ENCODE measurements at regions not wholly inside any gene's neighbourhood (a gene's known extent, or its start where the extent isn't known, plus 50 kb on each side); places are given as distances from the start of the nearest gene placed in this dataset.

- no peak for DNase-seq
Measured at GRCh38 chr7:32336726-32337125, 153.5 kb downstream of the LSM5 start.

GRCh38 chr7:32335107-32335506 lies 155.1 kb downstream of the LSM5 start:
- no peak for DNase-seq

- DNase-seq, result no peak
Measured at GRCh38 chr7:32330602-32331001, 159.6 kb downstream of the LSM5 start.

GRCh38 chr7:32326078-32326477 lies 164.1 kb downstream of the LSM5 start:
- DNase-seq, result no peak

- no peak for DNase-seq
Measured at GRCh38 chr7:32323712-32324111, 166.5 kb downstream of the LSM5 start.

GRCh38 chr7:32319012-32319382 lies 171.2 kb downstream of the LSM5 start:
- no peak for DNase-seq

- DNase-seq, result no peak
Measured at GRCh38 chr7:32318300-32319011, 171.7 kb downstream of the LSM5 start.

- DNase-seq, result no peak
Measured at GRCh38 chr7:32316839-32317238, 173.3 kb downstream of the LSM5 start.

- DNase-seq, result no peak
Measured at GRCh38 chr7:32314761-32315160, 175.4 kb downstream of the LSM5 start.

- no peak for DNase-seq
Measured at GRCh38 chr7:32301427-32301826, 188.8 kb downstream of the LSM5 start.

- no peak for DNase-seq
Measured at GRCh38 chr7:32299133-32299702, 191.0 kb downstream of the LSM5 start.

GRCh38 chr7:32298408-32299132 lies 191.6 kb downstream of the LSM5 start:
- DNase-seq, result no peak

GRCh38 chr7:32293833-32294232 lies 196.3 kb downstream of the LSM5 start:
- no peak for DNase-seq

- DNase-seq, result no peak
Measured at GRCh38 chr7:32289651-32290414, 200.3 kb downstream of the LSM5 start.

- DNase-seq, result no peak
Measured at GRCh38 chr7:32285698-32286097, 204.5 kb downstream of the LSM5 start.

- no peak for DNase-seq
Measured at GRCh38 chr7:32283546-32283945, 206.6 kb downstream of the LSM5 start.

- DNase-seq, result no peak
Measured at GRCh38 chr7:32279500-32279899, 209.3 kb upstream of the PDE1C start.

GRCh38 chr7:32275216-32276009 lies 205.2 kb upstream of the PDE1C start:
- DNase-seq, result no peak

GRCh38 chr7:32273297-32273696 lies 203.1 kb upstream of the PDE1C start:
- no peak for DNase-seq

GRCh38 chr7:32266932-32267475 lies 196.8 kb upstream of the PDE1C start:
- DNase-seq, result no peak

GRCh38 chr7:32264702-32265284 lies 194.6 kb upstream of the PDE1C start:
- no peak for DNase-seq

- no peak for DNase-seq
Measured at GRCh38 chr7:32263611-32264010, 193.4 kb upstream of the PDE1C start.

Measured in activated T-cell treated with anti-CD3 and anti-CD28 coated beads, Interleukin-2, amount 50 U/mL, for 1 hour (primary cell).